LHCN-M2 (cell line): ENCODE measurements at regions not wholly inside any gene's neighbourhood (a gene's known extent, or its start where the extent isn't known, plus 50 kb on each side); places are given as distances from the start of the nearest gene placed in this dataset.

Experiments
- DNase-seq: peaks from one replicate; pipeline ENCODE4 v3.0.0-alpha.2; 2012; ENCODE audit warnings: low read depth

- DNase-seq = no peak
These were observed 139.1 kb upstream of the SDK2 start for GRCh38 chr17:73783382-73783766.

GRCh38 chr17:73783945-73784603 is 139.8 kb upstream of the SDK2 start:
- DNase-seq = no peak

- no peak for DNase-seq
These were observed 141.3 kb upstream of the SDK2 start for GRCh38 chr17:73785496-73785895.

GRCh38 chr17:73785958-73786743 is 141.9 kb upstream of the SDK2 start:
- no peak for DNase-seq

GRCh38 chr17:73787076-73788059 is 143.1 kb upstream of the SDK2 start:
- no peak for DNase-seq

GRCh38 chr17:73788111-73788510 is 143.9 kb upstream of the SDK2 start:
- DNase-seq = no peak

GRCh38 chr17:73791121-73791520 is 146.9 kb upstream of the SDK2 start:
- DNase-seq = no peak

GRCh38 chr17:73791631-73792030 is 147.4 kb upstream of the SDK2 start:
- DNase-seq = no peak

GRCh38 chr17:73792994-73793393 is 148.7 kb upstream of the SDK2 start:
- no peak for DNase-seq

GRCh38 chr17:73794336-73794735 is 150.1 kb upstream of the SDK2 start:
- no peak for DNase-seq

- no peak for DNase-seq
These were observed 151.5 kb upstream of the SDK2 start for GRCh38 chr17:73795730-73796129.

- DNase-seq = no peak
These were observed 153.4 kb upstream of the SDK2 start for GRCh38 chr17:73797594-73798110.

GRCh38 chr17:73798111-73798748 is 154.0 kb upstream of the SDK2 start:
- peak; percentile 14 for DNase-seq

GRCh38 chr17:73799096-73799495 is 154.9 kb upstream of the SDK2 start:
- DNase-seq = no peak

GRCh38 chr17:73799781-73800627 is 155.8 kb upstream of the SDK2 start:
- no peak for DNase-seq

- no peak for DNase-seq
These were observed 156.6 kb upstream of the SDK2 start for GRCh38 chr17:73800893-73801292.

GRCh38 chr17:73801455-73802100 is 157.3 kb upstream of the SDK2 start:
- no peak for DNase-seq

- DNase-seq = no peak
These were observed 158.1 kb upstream of the SDK2 start for GRCh38 chr17:73802314-73802713.

GRCh38 chr17:73802871-73803270 is 158.6 kb upstream of the SDK2 start:
- DNase-seq = no peak

GRCh38 chr17:73803964-73804435 is 159.8 kb upstream of the SDK2 start:
- DNase-seq = no peak
